Osteocyte (in vitro differentiated cells): ENCODE measurements at regions not wholly inside any gene's neighbourhood (a gene's known extent, or its start where the extent isn't known, plus 50 kb on each side); places are given as distances from the start of the nearest gene placed in this dataset.
A peak's percentile ranks its signal among the peaks of the same experiment; 100 is the strongest.
"Not testable (repeated sequence)": the region's sequence is repeated elsewhere in the genome, so short reads cannot be mapped to it uniquely, and the experiment has no call there.

Experiments
- DNase-seq: peaks from one replicate; pipeline ENCODE4 v3.0.0; 2021; ENCODE audit warnings: mixed read lengths; ENCODE audit not compliant: unreplicated experiment; ENCODE audit errors: extremely low spot score
- H3K27ac Mint-ChIP-seq: one replicate; pipeline ENCODE4 v1.8.0; 2021; ENCODE audit warnings: mild to moderate bottlenecking, mixed read lengths; ENCODE audit not compliant: unreplicated experiment
- H3K27me3 Mint-ChIP-seq: one replicate; pipeline ENCODE4 v1.8.0; 2021; ENCODE audit warnings: mixed read lengths; ENCODE audit not compliant: unreplicated experiment
- H3K36me3 Mint-ChIP-seq: one replicate; pipeline ENCODE4 v1.8.0; 2021; ENCODE audit warnings: mixed read lengths; ENCODE audit not compliant: unreplicated experiment
- H3K4me1 Mint-ChIP-seq: one replicate; pipeline ENCODE4 v1.8.0; 2021; ENCODE audit warnings: mixed read lengths; ENCODE audit not compliant: unreplicated experiment
- H3K4me3 Mint-ChIP-seq: one replicate; pipeline ENCODE4 v1.8.0; 2021; ENCODE audit warnings: mild to moderate bottlenecking, moderate library complexity, mixed read lengths; ENCODE audit not compliant: unreplicated experiment
- H3K9me3 Mint-ChIP-seq: one replicate; pipeline ENCODE4 v1.8.0; 2021; ENCODE audit warnings: mixed read lengths; ENCODE audit not compliant: unreplicated experiment
- CTCF ChIP-seq: fragments of 200-600 bp; sonication (generic); IDR thresholded peaks from 2 replicates; pipeline ENCODE4 v1.5.0; 2021; ENCODE audit warnings: antibody characterized with exemption, mild to moderate bottlenecking, moderate library complexity

GRCh38 chr12:75944097-75944904, 87.3 kb downstream of the PHLDA1 start:
- no peak overlapping the region for H3K4me3 Mint-ChIP-seq
- H3K36me3 Mint-ChIP-seq: no peaks in the 10 kb centered on the region
- TF ChIP-seq CTCF: no peak
- no peaks in the 10 kb centered on the region for H3K9me3 Mint-ChIP-seq
- no peaks in the 10 kb centered on the region for H3K27me3 Mint-ChIP-seq
- no peak for DNase-seq
- H3K4me1 Mint-ChIP-seq: peaks cover 15% of the 10 kb centered on the region
- peak overlapping the region; percentile 84 for H3K27ac Mint-ChIP-seq

GRCh38 chr12:75943730-75944096, 87.9 kb downstream of the PHLDA1 start:
- no peak overlapping the region for H3K4me3 Mint-ChIP-seq
- H3K27ac Mint-ChIP-seq: peak overlapping the region; percentile 84
- H3K36me3 Mint-ChIP-seq: no peaks in the 10 kb centered on the region
- H3K27me3 Mint-ChIP-seq: no peaks in the 10 kb centered on the region
- no peaks in the 10 kb centered on the region for H3K9me3 Mint-ChIP-seq
- DNase-seq: no peak
- no peak for TF ChIP-seq CTCF
- H3K4me1 Mint-ChIP-seq: peaks cover 15% of the 10 kb centered on the region

- not testable (repeated sequence) for H3K9me3 Mint-ChIP-seq, H3K36me3 Mint-ChIP-seq, H3K27me3 Mint-ChIP-seq, DNase-seq, H3K27ac Mint-ChIP-seq, H3K4me3 Mint-ChIP-seq
- H3K4me1 Mint-ChIP-seq: peaks cover 15% of the 10 kb centered on the region
Measured at GRCh38 chr12:75941661-75942060, 89.9 kb downstream of the PHLDA1 start.

GRCh38 chr12:75939016-75939642, 92.4 kb downstream of the PHLDA1 start:
- no peak overlapping the region for H3K27ac Mint-ChIP-seq
- no peak for DNase-seq
- H3K4me1 Mint-ChIP-seq: peaks cover 12% of the 10 kb centered on the region
- no peaks in the 10 kb centered on the region for H3K9me3 Mint-ChIP-seq
- H3K4me3 Mint-ChIP-seq: no peak overlapping the region
- TF ChIP-seq CTCF: no peak
- H3K27me3 Mint-ChIP-seq: no peaks in the 10 kb centered on the region
- H3K36me3 Mint-ChIP-seq: no peaks in the 10 kb centered on the region

GRCh38 chr12:75938189-75938588, 93.4 kb downstream of the PHLDA1 start:
- Mint-ChIP-seq H3K4me1 (peaks cover 6% of the 10 kb centered on the region), H3K9me3 (no peaks in the 10 kb centered on the region), H3K4me3 (no peak overlapping the region), H3K27me3 (no peaks in the 10 kb centered on the region), H3K27ac (no peak overlapping the region), H3K36me3 (no peaks in the 10 kb centered on the region)
- TF ChIP-seq CTCF: no peak
- no peak for DNase-seq
